A673 (cell line): ENCODE measurements at regions not wholly inside any gene's neighbourhood (a gene's known extent, or its start where the extent isn't known, plus 50 kb on each side); places are given as distances from the start of the nearest gene placed in this dataset.

Source experiments
- EZH2 ChIP-seq: fragments of 200-600 bp; sonication (generic); IDR thresholded peaks from 2 replicates; pipeline ENCODE4 v1.6.1; 2017; ENCODE audit warnings: borderline replicate concordance, low read depth, mild to moderate bottlenecking, mixed read lengths, antibody characterized with exemption, low read length; ENCODE audit not compliant: poor library complexity, severe bottlenecking
- TF ChIP-seq, protein P1 (sequence below): fragments of 300-800, 200-600 bp; sonication (generic); conservative IDR thresholded peaks from 2 replicates; pipeline ENCODE4 v1.5.1; 2017; ENCODE audit warnings: low read depth, mild to moderate bottlenecking, antibody characterized with exemption, low read length, moderate library complexity, mixed read lengths

DNA sequence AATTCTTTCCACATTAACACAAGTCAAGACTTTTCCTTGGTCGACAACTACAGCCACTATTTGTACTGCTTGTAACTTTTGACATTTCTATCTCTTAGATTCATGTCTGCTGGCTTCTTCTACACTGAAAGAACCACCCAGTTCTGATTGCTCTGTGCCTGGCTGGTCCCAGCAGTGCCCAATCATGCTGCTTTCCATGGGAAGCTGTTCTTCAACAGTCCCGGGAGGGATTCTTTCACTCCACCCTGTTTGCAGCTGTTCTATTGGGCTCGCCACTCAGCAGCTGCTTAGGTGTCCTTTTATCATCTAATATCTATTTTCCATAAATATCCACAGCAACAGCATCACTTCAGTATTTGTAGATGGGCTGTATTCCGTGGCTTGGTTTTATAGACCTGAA, 471.1 kb upstream of the SMIM21 start:
- TF ChIP-seq EZH2, result no peak
- TF ChIP-seq, protein P1, sequence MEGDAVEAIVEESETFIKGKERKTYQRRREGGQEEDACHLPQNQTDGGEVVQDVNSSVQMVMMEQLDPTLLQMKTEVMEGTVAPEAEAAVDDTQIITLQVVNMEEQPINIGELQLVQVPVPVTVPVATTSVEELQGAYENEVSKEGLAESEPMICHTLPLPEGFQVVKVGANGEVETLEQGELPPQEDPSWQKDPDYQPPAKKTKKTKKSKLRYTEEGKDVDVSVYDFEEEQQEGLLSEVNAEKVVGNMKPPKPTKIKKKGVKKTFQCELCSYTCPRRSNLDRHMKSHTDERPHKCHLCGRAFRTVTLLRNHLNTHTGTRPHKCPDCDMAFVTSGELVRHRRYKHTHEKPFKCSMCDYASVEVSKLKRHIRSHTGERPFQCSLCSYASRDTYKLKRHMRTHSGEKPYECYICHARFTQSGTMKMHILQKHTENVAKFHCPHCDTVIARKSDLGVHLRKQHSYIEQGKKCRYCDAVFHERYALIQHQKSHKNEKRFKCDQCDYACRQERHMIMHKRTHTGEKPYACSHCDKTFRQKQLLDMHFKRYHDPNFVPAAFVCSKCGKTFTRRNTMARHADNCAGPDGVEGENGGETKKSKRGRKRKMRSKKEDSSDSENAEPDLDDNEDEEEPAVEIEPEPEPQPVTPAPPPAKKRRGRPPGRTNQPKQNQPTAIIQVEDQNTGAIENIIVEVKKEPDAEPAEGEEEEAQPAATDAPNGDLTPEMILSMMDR, result no peak
